Hematopoietic multipotent progenitor cell treated with erythropoietin and hydrocortisone succinate and interleukin-3 and kit ligand, for 17 days (in vitro differentiated cells): ENCODE measurements at regions not wholly inside any gene's neighbourhood (a gene's known extent, or its start where the extent isn't known, plus 50 kb on each side); places are given as distances from the start of the nearest gene placed in this dataset.
"Not testable (repeated sequence)": the region's sequence is repeated elsewhere in the genome, so short reads cannot be mapped to it uniquely, and the experiment has no call there.

Experiments
- DNase-seq: peaks from one replicate; pipeline ENCODE4 v3.0.0-alpha.2; 2015; ENCODE audit warnings: low spot score

DNA sequence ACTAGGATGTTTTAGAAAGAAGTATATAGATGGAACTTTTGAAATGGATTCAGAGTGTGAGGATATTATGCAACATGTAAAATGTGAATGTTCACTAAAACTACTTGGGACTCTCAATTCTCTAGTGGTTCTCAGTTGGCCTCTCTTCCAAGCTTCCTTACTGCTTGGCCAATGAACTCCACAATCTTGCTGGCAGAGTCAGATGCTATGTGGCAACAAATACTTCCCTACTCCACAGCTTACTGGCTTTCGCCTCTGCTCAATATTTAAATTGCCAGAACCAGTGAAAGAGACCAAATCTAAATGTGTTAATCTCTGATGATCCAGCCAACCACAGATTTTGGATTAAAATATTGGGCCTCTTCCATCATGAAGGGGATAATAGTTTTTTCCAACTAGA lies 138.4 kb downstream of the HTR1B start:
- DNase-seq = no peak

- DNase-seq = no peak
Observed at GRCh38 chr6:77322604-77323003, 140.7 kb downstream of the HTR1B start.

DNA sequence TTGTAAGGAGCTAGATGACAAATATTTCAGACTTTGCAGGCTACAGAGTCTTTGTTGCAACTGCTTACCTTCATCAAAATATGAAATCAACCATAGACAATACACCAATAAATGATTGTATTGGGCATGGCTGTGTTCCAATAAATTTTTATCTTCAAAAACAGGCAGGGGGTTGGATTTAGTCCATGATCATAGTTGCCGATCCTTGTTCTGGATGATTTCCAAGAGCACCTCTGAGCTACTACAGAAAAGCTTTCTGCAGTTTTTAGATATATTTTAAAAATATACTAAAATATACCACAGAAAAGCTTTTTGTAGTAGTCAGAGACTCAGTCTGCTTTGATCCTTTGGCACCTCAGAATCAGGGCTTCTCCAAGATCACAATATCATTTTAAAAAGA lies 145.0 kb downstream of the HTR1B start:
- DNase-seq = no peak

GRCh38 chr6:77313595-77313994 lies 149.7 kb downstream of the HTR1B start:
- DNase-seq = no peak

- no peak for DNase-seq
Observed at GRCh38 chr6:77299931-77300330, 163.4 kb downstream of the HTR1B start.

- no peak for DNase-seq
Observed at GRCh38 chr6:77298283-77298682, 165.0 kb downstream of the HTR1B start.

DNA sequence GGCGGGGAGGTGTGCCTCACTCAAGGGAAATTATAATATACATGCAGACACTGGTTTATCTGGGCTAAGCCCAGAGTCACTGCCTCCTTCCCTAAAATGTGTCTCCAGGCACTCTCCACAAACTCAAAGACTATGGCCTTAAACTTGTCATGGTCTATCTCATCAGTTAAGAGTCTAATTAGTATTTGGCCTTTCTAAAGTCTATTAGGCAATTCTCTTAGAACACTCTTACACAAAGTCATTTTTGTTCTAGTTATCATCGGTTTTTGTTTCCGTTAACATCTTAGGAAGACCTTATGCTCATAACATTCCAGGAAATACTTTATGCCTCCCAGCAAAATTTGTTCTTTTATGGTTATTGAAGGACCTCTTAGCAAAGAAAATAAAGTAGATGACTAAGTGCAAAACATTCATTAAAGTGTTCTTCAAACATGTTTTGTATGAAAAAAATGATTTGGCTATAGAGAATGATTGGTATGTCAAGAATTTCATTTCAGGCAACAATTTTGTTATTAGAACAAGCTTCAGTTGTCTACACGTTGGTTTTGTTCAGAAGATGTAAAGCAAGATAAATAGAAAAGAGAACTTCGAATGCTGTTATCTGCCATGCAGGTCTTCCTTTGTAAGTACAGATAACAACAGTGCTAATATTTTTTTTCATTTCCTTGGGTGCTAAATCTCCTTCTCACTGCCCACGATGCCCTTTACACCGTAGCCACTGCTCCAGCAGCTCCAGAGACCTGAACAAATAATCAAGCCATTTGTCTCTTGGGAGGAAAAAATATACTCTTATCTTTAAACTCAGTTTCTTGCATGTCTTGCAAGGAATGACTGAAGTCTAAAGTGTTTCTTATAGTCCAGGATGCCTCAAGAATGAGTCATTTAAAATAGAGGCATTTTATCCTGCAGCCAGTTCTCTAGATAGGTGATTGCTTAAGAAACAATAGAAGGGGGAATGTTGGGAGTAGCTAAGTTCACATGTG lies 170.4 kb downstream of the HTR1B start:
- no peak for DNase-seq

DNA sequence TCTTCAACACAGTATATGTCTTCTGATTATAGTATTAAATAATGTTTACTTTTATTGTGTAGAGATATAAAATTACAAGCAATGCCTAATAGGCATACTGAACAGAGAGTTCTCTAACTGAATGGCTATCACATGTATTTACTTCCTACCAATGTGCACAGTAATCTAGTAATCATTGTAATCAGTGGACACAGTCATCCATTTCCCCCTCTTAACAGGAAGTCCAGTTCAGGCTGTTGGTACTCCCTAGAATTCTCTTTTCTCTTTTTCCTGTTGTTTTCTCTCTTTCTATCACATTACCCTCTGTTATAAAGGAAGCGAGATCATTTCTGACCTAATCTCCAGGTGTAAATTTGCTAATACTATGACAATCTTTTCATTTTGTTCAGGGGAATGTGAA lies 172.5 kb downstream of the HTR1B start:
- DNase-seq = no peak

DNA sequence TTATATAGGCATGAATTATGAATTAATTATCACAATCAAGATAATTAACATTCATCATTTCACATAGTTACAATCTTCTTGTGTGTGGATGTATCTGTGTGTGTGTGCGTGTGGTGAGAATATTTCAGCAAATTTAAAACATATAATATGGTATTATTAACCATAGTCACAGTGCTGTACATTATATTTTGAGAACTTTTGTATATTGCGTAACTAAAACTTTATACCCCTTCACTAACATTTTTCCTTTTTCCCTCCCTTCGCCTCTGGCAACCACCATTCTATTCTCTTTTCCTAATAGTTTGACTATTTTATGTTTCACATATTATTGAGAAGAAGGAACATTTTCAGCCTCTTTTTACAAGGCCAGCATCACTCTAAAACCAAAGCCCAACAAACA lies 176.8 kb downstream of the HTR1B start:
- DNase-seq = no peak

DNA sequence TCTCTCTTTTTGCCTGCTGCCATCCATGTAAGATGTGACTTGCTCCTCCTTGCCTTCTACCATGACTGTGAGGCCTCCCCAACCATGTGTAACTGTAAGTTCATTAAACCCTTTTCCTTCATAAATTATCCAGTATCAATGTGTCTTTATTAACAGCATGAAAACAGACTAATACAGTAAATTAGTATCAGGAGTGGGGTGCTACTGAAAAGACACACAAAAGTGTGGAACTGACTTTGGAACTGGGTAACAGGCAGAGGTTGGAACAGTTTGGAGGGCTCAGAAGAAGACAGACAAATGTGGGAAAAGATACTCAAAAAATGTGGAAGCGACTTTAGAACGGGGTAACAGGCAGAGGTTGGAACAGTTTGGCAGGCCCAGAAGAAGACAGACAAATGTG lies 189.4 kb downstream of the HTR1B start:
- no peak for DNase-seq

GRCh38 chr6:77264970-77265369 lies 198.3 kb downstream of the HTR1B start:
- no peak for DNase-seq

DNA sequence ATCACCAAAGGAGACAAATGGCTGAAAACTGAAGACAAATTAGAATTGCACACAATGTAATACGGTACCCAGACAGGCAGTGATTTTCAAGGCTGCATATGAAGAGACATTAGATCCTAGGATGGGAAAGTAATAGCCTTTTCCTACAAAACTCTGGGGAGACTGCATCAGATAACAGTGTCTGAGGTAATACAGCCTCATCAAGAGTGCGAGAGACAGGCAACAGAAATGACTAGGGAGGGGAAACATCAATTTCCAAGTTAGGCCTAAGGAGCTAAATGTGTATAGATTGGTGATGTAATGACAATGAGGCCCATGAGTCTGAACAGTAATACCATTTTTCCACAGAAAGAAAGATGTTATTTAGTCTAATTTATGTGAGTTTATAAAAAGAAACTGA lies 200.3 kb downstream of the HTR1B start:
- no peak for DNase-seq

GRCh38 chr6:77251801-77252200 lies 211.5 kb downstream of the HTR1B start:
- not testable (repeated sequence) for DNase-seq

DNA sequence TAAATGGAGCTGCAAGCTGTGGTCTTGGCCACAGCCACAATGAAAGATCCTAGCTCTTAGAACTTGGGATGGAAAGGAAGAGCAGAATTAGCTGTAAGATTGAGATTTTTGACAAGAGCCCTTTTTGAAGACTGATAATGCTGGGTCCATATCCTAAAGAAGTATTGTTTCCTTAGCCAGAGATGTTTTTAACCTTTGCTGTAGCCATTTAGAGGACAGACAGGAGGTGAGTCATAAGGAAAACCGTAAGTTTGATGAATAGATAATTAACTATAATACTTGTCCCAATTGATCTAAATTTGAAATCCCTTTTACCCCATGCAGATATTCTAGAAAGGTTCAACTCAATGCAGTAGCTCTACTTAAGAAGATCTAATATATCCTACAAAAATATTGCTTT lies 213.7 kb downstream of the HTR1B start:
- no peak for DNase-seq

DNA sequence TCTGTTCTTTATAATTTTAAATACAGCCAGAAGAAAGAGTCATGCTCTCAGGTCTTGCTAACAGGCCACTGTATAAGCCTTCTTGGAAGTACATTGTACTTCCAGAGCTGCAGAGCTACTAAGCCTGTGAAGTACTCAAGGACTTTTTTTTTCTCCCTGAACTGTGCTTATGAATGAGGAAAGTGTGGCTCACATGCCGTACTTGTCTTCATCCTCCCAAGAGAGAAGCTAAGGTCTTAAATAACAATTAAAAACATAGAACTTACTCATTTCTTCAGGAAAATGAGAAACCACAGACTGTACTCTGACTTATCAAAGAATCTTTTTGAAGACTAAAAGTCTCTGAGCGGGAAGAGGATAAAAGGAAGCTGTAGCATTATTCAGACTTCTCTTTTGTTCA lies 218.3 kb downstream of the HTR1B start:
- no peak for DNase-seq

GRCh38 chr6:77231438-77232305 lies 231.6 kb downstream of the HTR1B start:
- DNase-seq = no peak

GRCh38 chr6:77228279-77228678 lies 235.0 kb downstream of the HTR1B start:
- no peak for DNase-seq

GRCh38 chr6:77217896-77218295 lies 245.4 kb downstream of the HTR1B start:
- DNase-seq = no peak

DNA sequence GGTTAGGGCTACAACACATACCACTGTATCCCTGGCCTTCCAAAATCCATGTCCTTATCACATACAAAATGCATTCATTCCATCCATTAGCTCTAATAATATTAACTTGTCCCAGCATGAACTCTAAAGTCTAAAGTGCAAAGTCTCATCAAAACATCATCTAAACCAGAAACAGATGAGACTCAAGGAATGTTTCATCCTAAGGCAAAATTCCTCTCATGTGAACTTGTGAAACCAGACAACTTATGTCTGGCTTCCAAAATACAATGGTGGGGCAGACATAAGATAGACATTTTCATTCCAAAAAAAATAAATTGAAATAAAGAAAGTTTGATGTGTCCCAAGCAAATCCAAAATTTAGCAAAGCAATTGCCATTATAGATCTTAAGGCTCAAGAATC lies 257.4 kb downstream of the HTR1B start:
- DNase-seq = no peak

DNA sequence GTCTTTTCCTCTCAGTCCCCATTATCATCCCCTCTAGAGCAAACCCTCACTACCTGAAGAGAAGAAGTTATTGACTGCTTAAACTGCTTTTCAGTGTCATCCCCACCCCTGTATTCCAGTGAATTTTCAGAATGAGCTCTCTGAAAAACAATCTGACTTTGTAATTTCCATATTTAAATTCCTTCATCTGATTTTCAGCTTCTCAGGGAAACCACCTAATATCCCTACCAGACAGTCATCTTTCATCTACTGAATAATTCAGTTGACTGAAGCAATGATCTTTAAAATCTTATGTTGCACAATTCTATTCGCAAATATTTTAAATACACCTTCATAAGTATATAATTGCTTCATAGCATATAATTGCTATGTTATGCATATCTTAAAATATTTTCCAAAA lies 258.7 kb downstream of the HTR1B start:
- no peak for DNase-seq

- no peak for DNase-seq
Observed at GRCh38 chr6:77183447-77183846, 279.8 kb downstream of the HTR1B start.

DNA sequence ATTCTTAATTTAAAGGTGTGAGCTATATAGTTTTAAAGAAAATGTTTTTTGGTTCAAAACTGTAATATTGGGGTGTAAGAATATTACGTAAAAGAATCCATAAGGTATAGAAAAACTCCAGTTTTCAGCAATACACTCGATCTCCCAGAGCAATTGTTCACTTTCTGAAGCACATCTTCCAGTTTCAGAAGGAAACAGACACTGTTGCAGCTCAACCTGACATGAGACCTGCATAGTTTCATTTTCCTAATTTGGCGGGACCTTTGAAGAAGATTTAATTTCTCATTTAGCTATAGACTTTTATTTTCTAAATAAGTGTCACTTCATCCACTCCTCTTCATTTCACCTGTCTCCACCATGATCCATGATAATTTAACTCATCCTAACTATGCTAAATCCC lies 281.5 kb downstream of the HTR1B start:
- DNase-seq = no peak

DNA sequence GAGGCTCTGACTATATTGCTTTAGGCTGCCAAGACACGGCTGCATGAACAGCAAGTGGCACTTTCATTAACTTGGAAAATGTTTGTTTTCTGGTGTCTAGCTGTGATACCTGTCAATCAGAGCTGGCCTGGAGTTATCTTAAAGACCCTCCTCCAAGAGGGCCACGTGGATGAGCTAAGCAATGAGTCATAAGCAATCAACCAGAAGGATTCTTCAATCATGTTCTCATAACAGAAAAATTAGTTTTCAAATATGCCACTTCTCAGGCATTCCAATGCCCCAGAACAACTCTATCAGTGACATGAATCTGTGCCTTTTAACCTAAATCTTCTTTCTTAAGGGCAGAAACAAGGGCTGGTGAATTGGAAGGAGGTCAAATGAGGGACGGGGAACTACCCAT lies 283.0 kb downstream of the HTR1B start:
- no peak for DNase-seq
